HG03565 (cell line): ENCODE measurements at regions not wholly inside any gene's neighbourhood (a gene's known extent, or its start where the extent isn't known, plus 50 kb on each side); places are given as distances from the start of the nearest gene placed in this dataset.

Source experiments
- ATAC-seq: cut with Tn5 transposase; IDR thresholded peaks from one replicate; pipeline ENCODE4 v1.9.1; 2021; ENCODE audit warnings: mild to moderate bottlenecking, moderate library complexity; ENCODE audit not compliant: unreplicated experiment

DNA sequence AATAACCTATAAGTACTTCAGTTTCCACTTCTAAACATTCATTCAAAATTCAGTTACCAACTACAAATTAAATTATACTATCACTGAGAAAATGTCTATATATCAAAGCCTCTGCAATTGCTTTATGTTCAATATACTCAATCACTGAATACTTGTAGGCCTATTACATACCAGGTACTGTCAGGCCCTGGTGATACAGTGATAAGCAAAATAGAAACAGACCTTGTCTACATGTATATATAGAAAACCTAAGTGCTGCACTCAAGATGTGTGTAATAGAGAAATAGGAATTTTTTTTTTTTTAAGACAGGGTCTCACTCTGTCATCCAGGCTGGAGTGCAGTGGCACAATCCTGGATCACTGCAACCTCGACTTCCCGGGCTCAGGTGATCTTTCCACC is 53.7 kb upstream of the PHF14 start:
- ATAC-seq = no peak
